WTC11 (cell line): ENCODE measurements at regions not wholly inside any gene's neighbourhood (a gene's known extent, or its start where the extent isn't known, plus 50 kb on each side); places are given as distances from the start of the nearest gene placed in this dataset.
"Not testable (repeated sequence)": the region's sequence is repeated elsewhere in the genome, so short reads cannot be mapped to it uniquely, and the experiment has no call there.

Experiments used
- ATAC-seq: fragments of 200-7000 bp; cut with Tn5 transposase; 2 replicates; pipeline ENCODE4 v1.10.0; 2021; ENCODE audit warnings: mild to moderate bottlenecking, moderate library complexity
- CTCF ChIA-PET: fragments of 300-600 bp; sonication (Branson Sonifier 250); formaldehyde crosslinking; loops from one replicate; lab custom pipeline; 2021; ENCODE audit warnings: antibody characterized with exemption; lab: Charles Lee
- POLR2A ChIA-PET: fragments of 350-600 bp; sonication (Branson Sonifier 250); formaldehyde crosslinking; loops from one replicate; lab custom pipeline; 2021; ENCODE audit warnings: antibody characterized with exemption; lab: Charles Lee
- DNase-seq: peaks from one replicate; pipeline ENCODE4 v3.0.0; 2021; ENCODE audit warnings: low spot score
- H3K27ac Mint-ChIP-seq: 2 replicates; pipeline ENCODE4 v1.8.0; 2021; ENCODE audit warnings: mixed read lengths
- H3K27me3 Mint-ChIP-seq: 2 replicates; pipeline ENCODE4 v1.8.0; 2021; ENCODE audit warnings: low read depth, mild to moderate bottlenecking, moderate library complexity, mixed read lengths
- H3K36me3 Mint-ChIP-seq: 2 replicates; pipeline ENCODE4 v1.8.0; 2021; ENCODE audit warnings: mixed read lengths
- H3K4me1 Mint-ChIP-seq: 2 replicates; pipeline ENCODE4 v1.8.0; 2022; ENCODE audit warnings: mixed read lengths
- H3K4me3 Mint-ChIP-seq: 2 replicates; pipeline ENCODE4 v1.8.0; 2021; ENCODE audit warnings: mild to moderate bottlenecking, moderate library complexity, mixed read lengths
- H3K9me3 Mint-ChIP-seq: 2 replicates; pipeline ENCODE4 v1.8.0; 2021; ENCODE audit warnings: mixed read lengths
- E2F1 ChIP-seq: sonication (generic); formaldehyde crosslinking; IDR thresholded peaks from 2 replicates; pipeline ENCODE4 v1.8.0; 2022; ENCODE audit warnings: mild to moderate bottlenecking, missing genetic modification reagents
- E2F5 ChIP-seq: sonication (generic); formaldehyde crosslinking; IDR thresholded peaks from 2 replicates; pipeline ENCODE4 v1.8.1; 2022; ENCODE audit warnings: mild to moderate bottlenecking, moderate library complexity, missing genetic modification reagents
- ERG ChIP-seq: fragments of 250-450 bp; sonication (Bioruptor Pico); IDR thresholded peaks from 2 replicates; pipeline ENCODE4 v1.8.0; 2021; ENCODE audit warnings: mild to moderate bottlenecking
- ETV6 ChIP-seq: sonication (generic); formaldehyde crosslinking; IDR thresholded peaks from 2 replicates; pipeline ENCODE4 v1.8.1; 2022; ENCODE audit warnings: mild to moderate bottlenecking, missing genetic modification reagents
- FOXJ3 ChIP-seq: sonication (generic); formaldehyde crosslinking; IDR thresholded peaks from 2 replicates; pipeline ENCODE4 v1.9.0; 2021; ENCODE audit warnings: missing genetic modification reagents, mild to moderate bottlenecking, borderline replicate concordance
- FOXP1 ChIP-seq: sonication (generic); formaldehyde crosslinking; IDR thresholded peaks from 2 replicates; pipeline ENCODE4 v1.8.0; 2022; ENCODE audit warnings: missing genetic modification reagents, mild to moderate bottlenecking, moderate library complexity, borderline replicate concordance
- GRHL2 ChIP-seq: fragments of 250-450 bp; sonication (Bioruptor Pico); IDR thresholded peaks from 2 replicates; pipeline ENCODE4 v1.8.0; 2022; ENCODE audit warnings: mild to moderate bottlenecking, moderate library complexity; ENCODE audit not compliant: insufficient replicate concordance, severe bottlenecking
- IRF2 ChIP-seq: sonication (generic); formaldehyde crosslinking; IDR thresholded peaks from 2 replicates; pipeline ENCODE4 v1.8.0; 2022; ENCODE audit warnings: low read depth, missing genetic modification reagents, borderline replicate concordance
- NR1H2 ChIP-seq: sonication (generic); formaldehyde crosslinking; IDR thresholded peaks from 2 replicates; pipeline ENCODE4 v1.9.0; 2021; ENCODE audit warnings: mild to moderate bottlenecking, moderate library complexity, missing genetic modification reagents
- NR3C1 ChIP-seq: sonication (generic); formaldehyde crosslinking; conservative IDR thresholded peaks from 2 replicates; pipeline ENCODE4 v1.8.1; 2023; ENCODE audit warnings: low read depth, mild to moderate bottlenecking, missing genetic modification reagents
- PRDM15 ChIP-seq: sonication (generic); formaldehyde crosslinking; IDR thresholded peaks from 2 replicates; pipeline ENCODE4 v1.8.0; 2022; ENCODE audit warnings: missing genetic modification reagents
- PRRX2 ChIP-seq: fragments of 250-450 bp; sonication (Bioruptor Pico); IDR thresholded peaks from 2 replicates; pipeline ENCODE4 v1.8.0; 2021; ENCODE audit warnings: mild to moderate bottlenecking
- RELA ChIP-seq: sonication (generic); formaldehyde crosslinking; IDR thresholded peaks from 2 replicates; pipeline ENCODE4 v1.8.1; 2022; ENCODE audit warnings: missing genetic modification reagents, mild to moderate bottlenecking, borderline replicate concordance
- SP1 ChIP-seq: sonication (generic); formaldehyde crosslinking; conservative IDR thresholded peaks from 2 replicates; pipeline ENCODE4 v1.8.1; 2022; ENCODE audit warnings: missing genetic modification reagents
- TCF7 ChIP-seq: sonication (generic); formaldehyde crosslinking; IDR thresholded peaks from 2 replicates; pipeline ENCODE4 v1.8.0; 2022; ENCODE audit warnings: mild to moderate bottlenecking, low read depth, missing genetic modification reagents, moderate library complexity
- TEAD1 ChIP-seq: sonication (generic); formaldehyde crosslinking; IDR thresholded peaks from 2 replicates; pipeline ENCODE4 v1.8.0; 2022; ENCODE audit warnings: mild to moderate bottlenecking, missing genetic modification reagents
- ZNF121 ChIP-seq: sonication (generic); formaldehyde crosslinking; IDR thresholded peaks from 2 replicates; pipeline ENCODE4 v1.8.0; 2023; ENCODE audit warnings: missing genetic modification reagents
- ZNF219 ChIP-seq: sonication (generic); formaldehyde crosslinking; IDR thresholded peaks from 2 replicates; pipeline ENCODE4 v1.8.0; 2023; ENCODE audit warnings: missing genetic modification reagents, mild to moderate bottlenecking, borderline replicate concordance
- ZNF671 ChIP-seq: fragments of 250-450 bp; sonication (Bioruptor Pico); IDR thresholded peaks from 2 replicates; pipeline ENCODE4 v1.8.0; 2021; ENCODE audit warnings: mild to moderate bottlenecking
- TF ChIP-seq, protein P1 (sequence below): sonication (generic); formaldehyde crosslinking; IDR thresholded peaks from 2 replicates; pipeline ENCODE4 v1.8.1; 2023; ENCODE audit warnings: mild to moderate bottlenecking, missing genetic modification reagents

- H3K27me3 Mint-ChIP-seq: no peaks in the 10 kb centered on the region
- DNase-seq: no peak
- TF ChIP-seq E2F1 (CRISPR knock-in tag): no peak
- TF ChIP-seq IRF2: no peak
- no peak for TF ChIP-seq SP1 (CRISPR knock-in tag)
- TF ChIP-seq PRRX2 (CRISPR knock-in tag): no peak
- TF ChIP-seq GRHL2: no peak
- TF ChIP-seq TEAD1: no peak
- no peak for TF ChIP-seq E2F5 (CRISPR knock-in tag)
- TF ChIP-seq, all 79 proteins: peak for 0
- Mint-ChIP-seq H3K36me3 (no peaks in the 10 kb centered on the region), H3K27ac (no peak overlapping the region), H3K9me3 (no peaks in the 10 kb centered on the region), H3K4me1 (no peaks in the 10 kb centered on the region), H3K4me3 (no peak overlapping the region)
- POLR2A ChIA-PET: interaction anchor here (0.6 kb wide), 1 partner anchor 335 kb away, joined by 4 read pairs; no protein-coding TSS in a partner anchor
- CTCF ChIA-PET: no interaction called here
- no peak for ATAC-seq
Observed at GRCh38 chr6:78538002-78538401, 329.3 kb upstream of the IRAK1BP1 start.

DNA sequence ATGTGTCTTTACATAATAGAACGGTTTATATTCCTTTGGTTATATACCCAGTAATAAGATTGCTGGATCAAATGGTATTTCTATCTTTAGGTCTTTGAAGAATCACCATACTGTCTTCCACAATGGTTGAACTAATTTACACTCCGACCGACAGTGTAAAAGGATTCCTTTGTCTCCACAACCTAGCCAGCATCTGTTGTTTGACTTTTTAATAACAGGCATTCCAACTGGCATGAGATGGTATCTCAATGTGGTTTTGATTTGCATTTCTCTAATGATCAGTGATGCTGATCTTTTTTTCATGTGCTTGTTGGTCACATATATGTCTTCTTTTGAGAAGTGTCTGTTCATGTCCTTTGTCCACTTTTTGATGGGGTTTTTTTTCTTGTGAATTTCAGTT is 319.7 kb upstream of the IRAK1BP1 start:
- H3K9me3 Mint-ChIP-seq, H3K27ac Mint-ChIP-seq, H3K4me3 Mint-ChIP-seq, H3K27me3 Mint-ChIP-seq, H3K36me3 Mint-ChIP-seq, ATAC-seq, CTCF ChIA-PET, POLR2A ChIA-PET, H3K4me1 Mint-ChIP-seq, DNase-seq: not testable (repeated sequence)

DNA sequence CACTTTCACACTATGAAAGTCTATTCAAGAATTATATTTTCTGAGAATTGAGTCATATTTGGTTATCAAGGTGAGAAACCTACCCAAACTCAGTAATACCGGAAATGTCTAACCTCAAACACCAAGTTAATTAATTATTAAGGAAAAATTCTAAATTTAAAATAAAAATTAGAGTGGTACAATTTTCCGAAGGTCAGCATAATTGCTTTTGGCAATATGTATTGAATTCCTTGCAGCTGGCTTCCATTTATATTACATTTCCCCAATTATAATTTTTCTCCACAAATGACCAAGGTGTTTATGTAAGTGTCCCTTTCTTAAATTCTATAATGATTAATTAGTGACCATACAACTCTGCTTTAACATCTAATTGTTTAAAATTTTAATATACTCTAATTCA is 316.0 kb upstream of the IRAK1BP1 start:
- Mint-ChIP-seq H3K4me3 (no peak overlapping the region), H3K9me3 (peaks cover 36% of the 10 kb centered on the region), H3K27ac (no peak overlapping the region)
- DNase-seq: no peak
- POLR2A ChIA-PET: no interaction called here
- CTCF ChIA-PET: no interaction called here
- no peak for TF ChIP-seq NR3C1 (CRISPR knock-in tag)
- TF ChIP-seq, protein P1, sequence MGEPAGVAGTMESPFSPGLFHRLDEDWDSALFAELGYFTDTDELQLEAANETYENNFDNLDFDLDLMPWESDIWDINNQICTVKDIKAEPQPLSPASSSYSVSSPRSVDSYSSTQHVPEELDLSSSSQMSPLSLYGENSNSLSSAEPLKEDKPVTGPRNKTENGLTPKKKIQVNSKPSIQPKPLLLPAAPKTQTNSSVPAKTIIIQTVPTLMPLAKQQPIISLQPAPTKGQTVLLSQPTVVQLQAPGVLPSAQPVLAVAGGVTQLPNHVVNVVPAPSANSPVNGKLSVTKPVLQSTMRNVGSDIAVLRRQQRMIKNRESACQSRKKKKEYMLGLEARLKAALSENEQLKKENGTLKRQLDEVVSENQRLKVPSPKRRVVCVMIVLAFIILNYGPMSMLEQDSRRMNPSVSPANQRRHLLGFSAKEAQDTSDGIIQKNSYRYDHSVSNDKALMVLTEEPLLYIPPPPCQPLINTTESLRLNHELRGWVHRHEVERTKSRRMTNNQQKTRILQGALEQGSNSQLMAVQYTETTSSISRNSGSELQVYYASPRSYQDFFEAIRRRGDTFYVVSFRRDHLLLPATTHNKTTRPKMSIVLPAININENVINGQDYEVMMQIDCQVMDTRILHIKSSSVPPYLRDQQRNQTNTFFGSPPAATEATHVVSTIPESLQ: no peak
- TF ChIP-seq RELA (CRISPR knock-in tag): no peak
- no peak for TF ChIP-seq ZNF121
- TF ChIP-seq ETV6 (CRISPR knock-in tag): no peak
- TF ChIP-seq ERG (CRISPR knock-in tag): no peak
- no peak for TF ChIP-seq ZNF219
- TF ChIP-seq, all 79 proteins: peak for 0
- no peaks in the 10 kb centered on the region for H3K4me1 Mint-ChIP-seq
- ATAC-seq: no peak
- H3K36me3 Mint-ChIP-seq: peaks cover 33% of the 10 kb centered on the region
- no peaks in the 10 kb centered on the region for H3K27me3 Mint-ChIP-seq

GRCh38 chr6:78552435-78552834 is 314.9 kb upstream of the IRAK1BP1 start:
- ChIA-PET POLR2A (no interaction called here), CTCF (no interaction called here)
- Mint-ChIP-seq H3K36me3 (peaks cover 42% of the 10 kb centered on the region), H3K27ac (no peak overlapping the region), H3K4me1 (no peaks in the 10 kb centered on the region), H3K27me3 (no peaks in the 10 kb centered on the region), H3K9me3 (peaks cover 46% of the 10 kb centered on the region), H3K4me3 (no peak overlapping the region)
- no peak for ATAC-seq
- no peak for DNase-seq
- TF ChIP-seq FOXP1 (CRISPR knock-in tag) (no peak), ETV6 (CRISPR knock-in tag) (no peak), PRDM15 (CRISPR knock-in tag) (no peak), ZNF671 (CRISPR knock-in tag) (no peak), FOXJ3 (CRISPR knock-in tag) (no peak), TCF7 (CRISPR knock-in tag) (no peak), ZNF219 (no peak), NR1H2 (no peak), E2F1 (CRISPR knock-in tag) (no peak)
